ENCODE measurements at regions not wholly inside any gene's neighbourhood (a gene's known extent, or its start where the extent isn't known, plus 50 kb on each side); places are given as distances from the start of the nearest gene placed in this dataset.

DNA sequence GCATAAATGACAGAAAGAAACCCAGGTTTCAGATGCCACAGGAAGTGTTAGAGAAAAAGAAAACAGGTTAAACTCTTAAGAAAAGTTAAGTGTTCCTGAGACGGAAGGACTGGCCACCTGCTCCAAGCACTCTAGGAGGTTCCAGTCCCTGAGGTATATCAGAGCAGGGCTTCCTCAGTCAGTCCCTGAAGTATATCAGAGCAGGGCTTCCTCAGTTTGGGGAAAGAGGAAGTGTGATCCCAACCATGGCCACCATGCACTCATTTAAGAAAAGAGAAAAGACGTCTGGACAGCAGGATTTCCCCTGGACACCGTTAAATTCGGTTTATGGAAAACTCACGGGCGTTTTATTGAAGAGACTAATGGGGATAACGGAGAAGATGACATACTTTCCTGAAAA, 133.4 kb upstream of the PFKP start:
- Mint-ChIP-seq H3K36me3 (no peaks in the 10 kb centered on the region), H3K27me3 (peaks cover 58% of the 10 kb centered on the region), H3K4me3 (no peak overlapping the region), H3K9me3 (no peaks in the 10 kb centered on the region), H3K4me1 (ENCODE audit: unreplicated experiment) (peaks cover 13% of the 10 kb centered on the region), H3K27ac (no peak overlapping the region)
- no peak for TF ChIP-seq CTCF (conservative IDR thresholded peaks at IDR 0.05)
- no peak for DNase-seq (ENCODE audit: extremely low spot score, unreplicated experiment)

- no peak overlapping the region for H3K27ac Mint-ChIP-seq
- DNase-seq (ENCODE audit: extremely low spot score, unreplicated experiment), result no peak
- no peaks in the 10 kb centered on the region for H3K9me3 Mint-ChIP-seq
- no peak for TF ChIP-seq CTCF (conservative IDR thresholded peaks at IDR 0.05)
- H3K36me3 Mint-ChIP-seq, result no peaks in the 10 kb centered on the region
- no peak overlapping the region for H3K4me3 Mint-ChIP-seq
- H3K4me1 Mint-ChIP-seq (ENCODE audit: unreplicated experiment), result peaks cover 13% of the 10 kb centered on the region
- peaks cover 58% of the 10 kb centered on the region for H3K27me3 Mint-ChIP-seq
These were observed 133.8 kb upstream of the PFKP start for GRCh38 chr10:2933519-2933918.

DNA sequence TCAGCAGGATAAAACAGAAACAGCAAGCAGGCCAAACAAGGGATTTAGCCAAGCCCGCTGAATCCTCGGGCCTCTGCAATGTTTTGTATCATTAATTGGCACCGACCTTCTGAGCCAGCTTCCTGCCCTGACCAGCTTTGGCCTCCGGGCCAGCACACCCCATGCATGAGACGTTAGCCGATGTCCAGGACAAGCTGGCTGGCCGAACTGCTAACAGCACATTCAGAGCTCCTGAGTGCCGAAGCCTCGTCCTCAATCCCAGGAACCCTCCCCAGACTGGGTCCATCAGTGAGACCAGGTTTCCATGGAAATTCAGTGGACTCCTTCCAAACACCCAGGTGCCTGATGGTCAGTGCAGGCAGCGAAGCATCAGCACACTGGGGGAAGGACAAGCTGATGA, 134.3 kb upstream of the PFKP start:
- Mint-ChIP-seq H3K4me1 (ENCODE audit: unreplicated experiment) (peaks cover 18% of the 10 kb centered on the region), H3K4me3 (no peak overlapping the region), H3K36me3 (no peaks in the 10 kb centered on the region), H3K9me3 (no peaks in the 10 kb centered on the region), H3K27ac (no peak overlapping the region), H3K27me3 (peaks cover 62% of the 10 kb centered on the region)
- TF ChIP-seq CTCF (conservative IDR thresholded peaks at IDR 0.05), result no peak
- no peak for DNase-seq (ENCODE audit: extremely low spot score, unreplicated experiment)

- Mint-ChIP-seq H3K4me3 (no peak overlapping the region), H3K9me3 (no peaks in the 10 kb centered on the region), H3K4me1 (ENCODE audit: unreplicated experiment) (peaks cover 21% of the 10 kb centered on the region), H3K27ac (no peak overlapping the region), H3K27me3 (peaks cover 64% of the 10 kb centered on the region), H3K36me3 (no peaks in the 10 kb centered on the region)
- DNase-seq (ENCODE audit: extremely low spot score, unreplicated experiment), result no peak
- TF ChIP-seq CTCF (conservative IDR thresholded peaks at IDR 0.05), result no peak
These were observed 137.7 kb upstream of the PFKP start for GRCh38 chr10:2929480-2930258.

DNA sequence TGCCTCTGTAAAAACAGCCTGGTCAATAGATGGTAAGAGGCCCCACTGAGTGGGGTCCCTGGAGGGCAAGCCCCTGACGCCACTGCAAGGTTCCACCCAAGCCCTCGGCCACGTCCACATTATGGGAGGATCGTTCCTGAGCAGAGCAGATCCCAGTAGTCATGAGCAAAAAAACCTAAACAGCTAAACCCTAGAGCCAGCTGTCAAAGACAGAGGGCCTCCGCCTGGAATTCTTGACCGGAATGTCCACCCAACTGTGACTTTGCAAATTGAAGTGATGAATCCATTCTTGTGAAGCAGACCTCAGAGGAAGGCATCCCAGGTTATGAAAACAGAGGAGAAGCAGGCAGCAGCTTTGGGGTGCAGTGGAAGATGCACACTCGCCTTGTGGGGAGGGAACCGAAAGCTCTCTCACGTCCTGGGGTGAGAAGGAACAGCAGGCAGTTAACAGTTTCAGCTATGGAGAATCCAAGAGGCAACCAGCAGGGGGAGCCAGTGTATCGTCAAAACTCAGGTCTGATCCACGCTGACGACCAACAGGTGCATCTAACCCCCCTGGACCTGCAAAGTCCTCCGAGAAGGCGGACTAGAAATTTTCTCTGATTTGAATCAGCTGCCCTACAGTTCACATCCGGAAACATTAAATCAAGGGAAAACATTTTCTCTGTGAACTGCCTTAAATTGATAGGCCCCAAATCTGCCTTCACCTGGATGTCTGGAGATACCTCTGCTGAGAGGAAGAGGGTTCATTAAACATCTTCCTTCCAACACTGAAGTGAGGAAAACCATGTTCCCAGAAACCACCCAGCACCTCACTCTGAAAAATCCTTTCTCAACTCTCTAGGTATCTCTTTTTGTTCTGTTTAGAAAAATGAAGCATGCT, 139.1 kb upstream of the PFKP start:
- no peak overlapping the region for H3K4me3 Mint-ChIP-seq
- H3K9me3 Mint-ChIP-seq, result no peaks in the 10 kb centered on the region
- peaks cover 55% of the 10 kb centered on the region for H3K27me3 Mint-ChIP-seq
- TF ChIP-seq CTCF (conservative IDR thresholded peaks at IDR 0.05), result peak; percentile 87
- H3K36me3 Mint-ChIP-seq, result no peaks in the 10 kb centered on the region
- H3K27ac Mint-ChIP-seq, result no peak overlapping the region
- peaks cover 12% of the 10 kb centered on the region for H3K4me1 Mint-ChIP-seq (ENCODE audit: unreplicated experiment)
- DNase-seq (ENCODE audit: extremely low spot score, unreplicated experiment), result no peak
